ENCODE measurements at regions not wholly inside any gene's neighbourhood (a gene's known extent, or its start where the extent isn't known, plus 50 kb on each side); places are given as distances from the start of the nearest gene placed in this dataset.

DNA sequence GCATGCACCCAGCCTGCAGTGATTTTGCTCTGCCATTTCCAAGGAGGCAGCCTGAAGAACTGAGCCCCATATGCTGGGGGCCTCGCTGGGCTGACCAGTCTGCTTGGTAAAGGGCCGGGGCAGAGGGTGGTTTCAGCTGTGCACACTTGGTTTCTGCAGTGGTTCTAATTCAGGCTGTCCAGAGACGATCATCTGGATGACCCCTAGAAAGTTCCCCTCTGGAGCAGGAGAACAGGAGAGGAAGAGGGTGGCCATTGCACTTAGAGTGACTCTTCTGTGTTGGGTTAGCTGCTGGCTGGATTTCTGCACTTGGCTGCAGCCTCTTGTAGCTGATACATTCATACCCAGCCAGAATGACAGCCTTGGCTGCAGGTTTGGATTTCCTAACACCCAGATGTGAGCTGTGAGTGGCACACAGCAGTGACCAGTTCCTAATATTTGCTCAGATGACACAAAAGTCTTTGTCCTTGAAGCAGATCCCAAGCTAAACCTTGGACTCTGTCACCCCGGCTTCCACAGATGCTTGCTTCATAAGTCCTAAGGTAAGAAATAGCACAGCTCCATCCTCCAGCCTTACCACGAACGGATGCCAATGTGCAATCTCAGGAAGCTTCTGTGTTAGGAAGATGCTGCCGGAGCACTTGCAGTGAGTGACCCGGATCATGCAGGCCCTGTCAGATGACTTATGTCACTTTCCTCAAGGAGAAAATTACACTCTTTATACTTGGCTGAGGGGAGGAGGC, 105.6 kb downstream of the HNRNPLL start (continued):
- no peak for TF ChIP-seq THYN1 (CRISPR knock-in tag; IDR thresholded peaks at IDR 0.05; ENCODE audit: borderline replicate concordance, low read depth)
- TF ChIP-seq GATAD2A (CRISPR knock-in tag; IDR thresholded peaks at IDR 0.05) = peak; percentile 97
- TF ChIP-seq ZNF44 (CRISPR knock-in tag; IDR thresholded peaks at IDR 0.05) = no peak
- TF ChIP-seq ZC3H4 (CRISPR knock-in tag; IDR thresholded peaks at IDR 0.05; ENCODE audit: borderline replicate concordance) = no peak
- TF ChIP-seq, protein P1, sequence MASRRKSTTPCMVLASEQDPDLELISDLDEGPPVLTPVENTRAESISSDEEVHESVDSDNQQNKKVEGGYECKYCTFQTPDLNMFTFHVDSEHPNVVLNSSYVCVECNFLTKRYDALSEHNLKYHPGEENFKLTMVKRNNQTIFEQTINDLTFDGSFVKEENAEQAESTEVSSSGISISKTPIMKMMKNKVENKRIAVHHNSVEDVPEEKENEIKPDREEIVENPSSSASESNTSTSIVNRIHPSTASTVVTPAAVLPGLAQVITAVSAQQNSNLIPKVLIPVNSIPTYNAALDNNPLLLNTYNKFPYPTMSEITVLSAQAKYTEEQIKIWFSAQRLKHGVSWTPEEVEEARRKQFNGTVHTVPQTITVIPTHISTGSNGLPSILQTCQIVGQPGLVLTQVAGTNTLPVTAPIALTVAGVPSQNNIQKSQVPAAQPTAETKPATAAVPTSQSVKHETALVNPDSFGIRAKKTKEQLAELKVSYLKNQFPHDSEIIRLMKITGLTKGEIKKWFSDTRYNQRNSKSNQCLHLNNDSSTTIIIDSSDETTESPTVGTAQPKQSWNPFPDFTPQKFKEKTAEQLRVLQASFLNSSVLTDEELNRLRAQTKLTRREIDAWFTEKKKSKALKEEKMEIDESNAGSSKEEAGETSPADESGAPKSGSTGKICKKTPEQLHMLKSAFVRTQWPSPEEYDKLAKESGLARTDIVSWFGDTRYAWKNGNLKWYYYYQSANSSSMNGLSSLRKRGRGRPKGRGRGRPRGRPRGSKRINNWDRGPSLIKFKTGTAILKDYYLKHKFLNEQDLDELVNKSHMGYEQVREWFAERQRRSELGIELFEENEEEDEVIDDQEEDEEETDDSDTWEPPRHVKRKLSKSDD (CRISPR knock-in tag; IDR thresholded peaks at IDR 0.05; ENCODE audit: low read depth) = peak; percentile 47; the same call in 1 of the 2 replicates
- TF ChIP-seq RCOR2 (CRISPR knock-in tag; IDR thresholded peaks at IDR 0.05) = peak; percentile 84
- TF ChIP-seq, protein P2, sequence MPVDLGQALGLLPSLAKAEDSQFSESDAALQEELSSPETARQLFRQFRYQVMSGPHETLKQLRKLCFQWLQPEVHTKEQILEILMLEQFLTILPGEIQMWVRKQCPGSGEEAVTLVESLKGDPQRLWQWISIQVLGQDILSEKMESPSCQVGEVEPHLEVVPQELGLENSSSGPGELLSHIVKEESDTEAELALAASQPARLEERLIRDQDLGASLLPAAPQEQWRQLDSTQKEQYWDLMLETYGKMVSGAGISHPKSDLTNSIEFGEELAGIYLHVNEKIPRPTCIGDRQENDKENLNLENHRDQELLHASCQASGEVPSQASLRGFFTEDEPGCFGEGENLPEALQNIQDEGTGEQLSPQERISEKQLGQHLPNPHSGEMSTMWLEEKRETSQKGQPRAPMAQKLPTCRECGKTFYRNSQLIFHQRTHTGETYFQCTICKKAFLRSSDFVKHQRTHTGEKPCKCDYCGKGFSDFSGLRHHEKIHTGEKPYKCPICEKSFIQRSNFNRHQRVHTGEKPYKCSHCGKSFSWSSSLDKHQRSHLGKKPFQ (CRISPR knock-in tag; IDR thresholded peaks at IDR 0.05; ENCODE audit: insufficient replicate concordance) = no peak
- TF ChIP-seq ZNF598 (CRISPR knock-in tag; IDR thresholded peaks at IDR 0.05; ENCODE audit: borderline replicate concordance) = peak; percentile 70; the same call in 1 of the 2 replicates
- TF ChIP-seq, protein P3, sequence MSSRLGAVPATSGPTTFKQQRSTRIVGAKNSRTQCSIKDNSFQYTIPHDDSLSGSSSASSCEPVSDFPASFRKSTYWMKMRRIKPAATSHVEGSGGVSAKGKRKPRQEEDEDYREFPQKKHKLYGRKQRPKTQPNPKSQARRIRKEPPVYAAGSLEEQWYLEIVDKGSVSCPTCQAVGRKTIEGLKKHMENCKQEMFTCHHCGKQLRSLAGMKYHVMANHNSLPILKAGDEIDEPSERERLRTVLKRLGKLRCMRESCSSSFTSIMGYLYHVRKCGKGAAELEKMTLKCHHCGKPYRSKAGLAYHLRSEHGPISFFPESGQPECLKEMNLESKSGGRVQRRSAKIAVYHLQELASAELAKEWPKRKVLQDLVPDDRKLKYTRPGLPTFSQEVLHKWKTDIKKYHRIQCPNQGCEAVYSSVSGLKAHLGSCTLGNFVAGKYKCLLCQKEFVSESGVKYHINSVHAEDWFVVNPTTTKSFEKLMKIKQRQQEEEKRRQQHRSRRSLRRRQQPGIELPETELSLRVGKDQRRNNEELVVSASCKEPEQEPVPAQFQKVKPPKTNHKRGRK (CRISPR knock-in tag; IDR thresholded peaks at IDR 0.05) = no peak
- no peak for TF ChIP-seq ZNF780A (CRISPR knock-in tag; IDR thresholded peaks at IDR 0.05)
- TF ChIP-seq ZBTB33 (CRISPR knock-in tag; IDR thresholded peaks at IDR 0.05) = no peak; the same call in 1 of the 2 replicates
- TF ChIP-seq NAIF1 (CRISPR knock-in tag; IDR thresholded peaks at IDR 0.05; ENCODE audit: borderline replicate concordance) = no peak
- 0 out of 2 replicates have a peak, but pooled peaks have one; percentile 63 for TF ChIP-seq ZSCAN5A (CRISPR knock-in tag; IDR thresholded peaks at IDR 0.05; ENCODE audit: borderline replicate concordance)
- TF ChIP-seq, protein P4, sequence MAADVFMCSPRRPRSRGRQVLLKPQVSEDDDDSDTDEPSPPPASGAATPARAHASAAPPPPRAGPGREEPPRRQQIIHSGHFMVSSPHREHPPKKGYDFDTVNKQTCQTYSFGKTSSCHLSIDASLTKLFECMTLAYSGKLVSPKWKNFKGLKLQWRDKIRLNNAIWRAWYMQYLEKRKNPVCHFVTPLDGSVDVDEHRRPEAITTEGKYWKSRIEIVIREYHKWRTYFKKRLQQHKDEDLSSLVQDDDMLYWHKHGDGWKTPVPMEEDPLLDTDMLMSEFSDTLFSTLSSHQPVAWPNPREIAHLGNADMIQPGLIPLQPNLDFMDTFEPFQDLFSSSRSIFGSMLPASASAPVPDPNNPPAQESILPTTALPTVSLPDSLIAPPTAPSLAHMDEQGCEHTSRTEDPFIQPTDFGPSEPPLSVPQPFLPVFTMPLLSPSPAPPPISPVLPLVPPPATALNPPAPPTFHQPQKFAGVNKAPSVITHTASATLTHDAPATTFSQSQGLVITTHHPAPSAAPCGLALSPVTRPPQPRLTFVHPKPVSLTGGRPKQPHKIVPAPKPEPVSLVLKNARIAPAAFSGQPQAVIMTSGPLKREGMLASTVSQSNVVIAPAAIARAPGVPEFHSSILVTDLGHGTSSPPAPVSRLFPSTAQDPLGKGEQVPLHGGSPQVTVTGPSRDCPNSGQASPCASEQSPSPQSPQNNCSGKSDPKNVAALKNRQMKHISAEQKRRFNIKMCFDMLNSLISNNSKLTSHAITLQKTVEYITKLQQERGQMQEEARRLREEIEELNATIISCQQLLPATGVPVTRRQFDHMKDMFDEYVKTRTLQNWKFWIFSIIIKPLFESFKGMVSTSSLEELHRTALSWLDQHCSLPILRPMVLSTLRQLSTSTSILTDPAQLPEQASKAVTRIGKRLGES (CRISPR knock-in tag; IDR thresholded peaks at IDR 0.05; ENCODE audit: borderline replicate concordance) = no peak
- no peak for TF ChIP-seq HNRNPH1 (optimal IDR thresholded peaks at IDR 0.05; ENCODE audit: low read depth, low read length)
